ENCODE measurements at regions not wholly inside any gene's neighbourhood (a gene's known extent, or its start where the extent isn't known, plus 50 kb on each side); places are given as distances from the start of the nearest gene placed in this dataset.

GRCh38 chr13:99819967-99820366 is 151.6 kb downstream of the ZIC5 start:
- no peak for DNase-seq

GRCh38 chr13:99816321-99816720 is 155.2 kb downstream of the ZIC5 start:
- DNase-seq = no peak

DNA sequence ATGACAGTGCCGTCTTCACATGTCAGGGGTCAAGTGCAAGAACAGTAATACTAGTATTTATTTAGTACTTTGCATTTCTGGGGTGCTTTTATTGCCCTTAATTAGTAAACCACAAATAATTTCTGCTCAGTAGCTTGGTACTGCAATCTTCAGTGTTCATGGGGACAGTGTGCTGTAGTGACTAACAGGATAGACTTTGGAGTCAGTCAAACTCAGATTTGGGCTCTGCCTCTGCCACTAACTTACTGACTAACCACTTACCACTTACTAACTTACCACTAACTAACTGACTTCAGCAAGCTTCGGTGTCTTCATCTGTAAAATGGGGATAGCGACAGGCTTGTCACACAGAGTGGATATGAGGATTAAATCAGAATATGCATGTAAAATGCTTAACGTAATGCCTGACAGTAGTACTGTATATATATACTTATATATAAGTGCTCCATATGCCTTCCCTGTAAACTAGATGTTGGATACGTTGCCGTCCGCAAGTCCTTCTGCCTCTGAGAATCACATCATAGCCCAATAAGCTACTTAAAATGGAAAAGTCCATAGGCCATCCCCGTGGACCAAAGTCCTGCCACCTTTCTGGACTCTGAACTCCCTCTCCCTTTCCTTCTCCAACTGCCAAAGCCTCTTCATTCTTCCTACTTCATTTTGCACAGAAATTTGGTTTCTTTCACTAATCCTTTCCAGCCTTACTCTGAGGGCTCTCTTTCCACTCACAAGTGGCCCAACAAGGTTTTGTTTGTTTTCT is 158.1 kb downstream of the ZIC5 start:
- no peak for DNase-seq

DNA sequence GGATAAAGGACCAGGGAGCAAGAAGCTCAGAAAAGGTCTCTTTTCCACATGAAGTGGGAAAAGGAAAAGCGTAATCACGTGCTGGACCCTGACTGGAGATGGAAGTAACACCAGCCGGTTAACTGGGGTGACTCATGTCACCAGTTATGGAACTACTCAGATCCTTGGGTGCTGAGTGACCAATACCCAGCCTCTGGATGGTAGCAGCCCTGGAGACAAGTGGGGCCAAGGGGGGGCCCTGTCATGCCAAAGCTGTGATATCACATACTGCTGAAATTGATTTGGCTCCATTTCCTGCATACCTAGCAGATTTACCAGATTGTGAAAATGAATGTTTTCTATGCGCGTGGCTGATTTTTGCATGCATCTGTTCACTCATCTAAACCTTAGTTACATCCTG is 158.9 kb downstream of the ZIC5 start:
- DNase-seq = no peak

GRCh38 chr13:99811067-99811700 is 160.4 kb downstream of the ZIC5 start:
- DNase-seq = no peak

DNA sequence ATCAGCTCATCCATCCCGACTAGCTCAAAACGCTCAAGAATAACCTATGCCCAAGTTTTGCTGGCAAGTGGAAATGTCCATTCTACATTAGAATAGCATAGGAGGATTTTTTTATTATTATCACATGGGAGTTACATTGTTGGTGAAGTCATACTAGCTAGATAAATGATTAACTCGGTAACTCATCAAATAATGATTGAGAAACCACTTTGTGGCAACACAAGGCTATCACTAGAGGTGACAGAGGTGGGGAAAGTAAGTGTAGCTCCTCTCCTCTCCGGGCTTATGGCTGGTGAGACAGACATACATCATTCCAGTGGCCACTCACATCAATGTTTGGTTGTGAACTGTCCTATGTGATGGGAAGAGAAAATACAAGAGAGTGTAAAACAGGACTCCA is 161.6 kb downstream of the ZIC5 start:
- no peak for DNase-seq

DNA sequence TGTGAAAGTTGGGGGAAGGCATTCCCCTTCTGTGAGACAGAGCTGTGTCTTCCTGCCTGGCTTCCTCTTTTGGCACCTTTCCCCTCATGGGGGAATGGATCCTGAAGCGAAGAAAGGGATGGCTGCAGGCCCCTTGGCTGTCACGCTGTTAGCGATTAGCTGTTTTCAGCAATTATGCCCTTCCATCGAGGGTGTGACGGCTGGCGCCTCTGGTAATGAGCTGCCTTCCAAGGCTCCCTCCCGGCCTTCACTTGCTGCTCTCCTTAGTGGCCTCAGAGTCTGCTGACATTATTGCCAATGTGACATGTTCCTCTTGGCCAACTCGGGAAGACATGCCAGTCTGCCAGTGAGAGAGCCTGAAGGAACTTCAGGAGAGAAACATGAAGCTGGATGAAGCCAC is 162.1 kb downstream of the ZIC5 start:
- DNase-seq = no peak

GRCh38 chr13:99808786-99809185 is 162.8 kb downstream of the ZIC5 start:
- no peak for DNase-seq

DNA sequence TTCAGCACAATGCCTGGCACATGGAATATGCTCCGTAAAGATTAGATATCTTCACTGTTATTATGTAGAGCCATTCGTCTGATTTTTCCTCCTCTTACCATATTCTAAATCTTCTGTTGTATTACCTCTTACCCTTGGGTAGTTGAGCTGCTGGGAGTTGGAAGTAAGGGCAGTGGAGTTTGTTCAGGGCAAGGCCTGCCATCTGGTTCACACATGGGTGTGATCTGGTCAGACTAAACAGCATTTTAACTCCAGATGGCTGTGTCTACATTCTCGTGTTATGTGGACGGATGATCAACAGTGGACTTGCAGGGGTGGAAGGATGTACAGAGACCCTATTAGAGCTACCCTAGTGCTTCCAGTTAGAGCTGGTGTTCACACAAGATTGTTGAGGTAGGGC is 164.9 kb downstream of the ZIC5 start:
- no peak for DNase-seq

- DNase-seq = no peak
Observed at GRCh38 chr13:99805361-99805760, 166.2 kb downstream of the ZIC5 start.

GRCh38 chr13:99803141-99803540 is 168.4 kb downstream of the ZIC5 start:
- no peak for DNase-seq

DNA sequence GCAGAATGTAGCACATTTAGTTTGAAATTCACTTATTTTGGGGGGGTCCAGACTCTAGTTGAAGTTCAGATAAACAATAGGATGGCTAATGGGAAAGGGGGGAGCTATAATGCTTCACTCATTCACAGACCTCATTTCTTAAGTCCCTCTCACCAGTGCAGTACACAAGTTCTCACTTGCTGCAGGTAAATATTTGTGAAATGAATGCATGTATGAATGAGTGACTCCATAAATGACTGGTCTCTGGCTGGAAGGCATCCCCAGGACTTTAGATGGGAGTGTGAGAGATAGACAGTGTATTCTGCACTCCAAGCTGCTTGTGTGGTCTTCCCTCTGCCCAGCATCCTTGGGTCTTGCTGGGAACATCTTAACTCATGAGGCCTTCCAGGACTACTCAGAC is 169.2 kb downstream of the ZIC5 start:
- DNase-seq = no peak

DNA sequence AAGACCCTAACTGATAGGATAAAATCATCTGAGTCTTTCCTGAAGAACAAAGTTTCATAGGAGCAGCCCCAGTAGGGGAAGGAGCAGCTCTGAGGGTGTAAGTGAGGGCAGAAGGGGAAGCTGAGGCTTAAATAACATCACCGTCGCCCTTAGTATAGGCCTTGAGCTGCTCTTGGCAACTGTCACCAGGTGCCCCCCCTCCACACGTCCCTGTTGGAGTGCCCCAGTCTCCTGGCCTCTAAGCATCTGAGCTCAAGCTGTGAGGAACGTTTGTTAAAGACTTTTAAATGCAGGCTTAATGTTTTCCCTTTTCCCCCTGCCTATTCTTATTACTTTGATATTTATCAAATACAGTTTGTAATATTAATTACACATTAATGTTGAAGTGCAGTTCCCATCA is 170.6 kb downstream of the ZIC5 start:
- DNase-seq = no peak

DNA sequence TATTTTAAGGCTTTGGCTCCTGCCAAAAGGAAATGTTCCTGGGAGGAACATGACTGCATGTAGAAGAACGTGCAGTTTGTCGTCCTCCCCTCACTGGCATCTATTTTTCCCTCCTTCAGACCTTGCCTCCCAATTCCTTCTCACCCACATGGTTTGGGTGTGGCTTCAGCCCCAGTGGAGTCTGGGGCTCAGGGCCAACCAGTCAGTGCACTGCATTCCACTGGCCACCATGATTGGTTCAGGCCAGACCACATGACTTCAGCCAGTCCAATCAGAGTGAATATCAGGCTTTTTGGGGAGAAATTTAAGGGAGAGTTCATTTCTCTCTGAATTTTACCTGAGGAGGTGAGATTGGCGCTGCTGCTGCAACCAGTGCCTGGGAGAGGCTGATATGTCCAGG is 171.6 kb downstream of the ZIC5 start:
- DNase-seq = no peak

- DNase-seq = no peak
Observed at GRCh38 chr13:99798756-99799155, 172.8 kb downstream of the ZIC5 start.

- DNase-seq = no peak
Observed at GRCh38 chr13:99797691-99798090, 173.9 kb downstream of the ZIC5 start.

DNA sequence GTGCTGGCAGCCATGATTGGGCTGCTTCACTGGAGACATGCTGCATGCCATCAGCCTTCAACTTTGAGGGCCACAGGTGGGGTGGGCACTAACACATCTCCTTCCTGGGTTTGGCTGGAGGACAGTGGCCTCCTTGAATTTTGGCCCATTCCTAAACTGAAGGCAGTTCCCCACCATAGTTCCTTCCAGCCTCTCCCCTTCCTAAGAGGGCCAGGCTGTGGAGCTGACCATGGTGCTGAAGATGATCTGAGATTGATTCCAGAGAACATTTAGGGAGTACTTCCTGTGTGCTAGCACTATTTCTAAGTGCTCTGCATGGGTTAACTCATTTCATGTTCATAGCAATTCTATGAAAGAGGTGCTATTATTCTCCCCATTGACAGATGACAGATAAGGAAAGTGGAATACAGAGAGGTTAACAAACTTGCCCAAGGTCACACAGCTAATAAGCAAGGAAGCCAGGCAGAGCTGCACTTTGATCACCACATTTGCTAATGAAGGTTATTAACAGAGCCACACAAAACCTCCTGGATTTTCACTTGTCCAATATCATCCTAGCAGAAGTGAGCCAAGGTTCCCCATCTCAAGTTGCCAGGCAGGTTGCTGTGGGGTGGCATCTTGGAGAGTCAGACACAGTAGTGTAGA is 175.3 kb downstream of the ZIC5 start:
- no peak for DNase-seq

DNA sequence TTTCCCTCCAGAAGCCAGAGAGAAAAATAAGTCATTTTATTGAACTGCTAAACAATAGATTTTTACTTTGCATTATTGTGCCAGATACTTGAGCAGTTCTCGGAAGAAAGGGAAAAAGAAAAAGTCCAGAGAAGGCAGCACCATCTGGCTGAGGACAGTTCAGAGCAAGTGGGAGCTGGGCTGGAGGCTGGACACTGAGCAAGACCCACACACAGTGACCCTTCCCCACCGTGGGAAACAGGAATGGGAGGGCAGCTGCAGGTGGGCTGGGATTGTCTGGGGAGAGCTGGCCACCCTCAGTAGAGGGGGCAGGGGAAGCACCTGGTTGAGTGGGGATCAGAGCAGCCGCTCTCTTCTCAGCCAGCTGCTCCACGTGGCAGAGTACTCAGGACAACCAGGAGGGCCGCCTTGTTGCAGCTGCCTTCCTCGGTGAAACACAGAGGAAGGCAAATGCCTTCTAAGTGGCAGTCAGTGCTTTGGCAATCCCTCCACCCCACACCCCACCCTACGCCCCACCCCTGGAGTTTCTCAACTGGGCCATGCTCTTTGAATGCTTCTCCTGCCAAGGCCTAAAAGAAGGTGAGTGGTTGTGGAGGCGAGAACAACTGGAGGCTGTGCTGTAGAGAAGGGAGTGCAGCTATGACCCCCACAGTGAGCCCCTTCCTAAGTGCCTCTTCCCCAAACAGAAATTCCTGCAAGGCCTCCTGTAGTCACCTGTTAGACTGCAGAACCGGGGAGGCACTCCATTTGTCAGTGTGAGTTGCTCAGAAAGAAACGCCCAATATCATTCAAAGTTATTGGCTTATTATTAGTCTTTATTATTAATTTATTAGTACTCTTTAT is 179.3 kb downstream of the ZIC5 start:
- no peak for DNase-seq

GRCh38 chr13:99782669-99783068 is 188.9 kb downstream of the ZIC5 start:
- DNase-seq = no peak

GRCh38 chr13:99778500-99778899 is 193.1 kb downstream of the ZIC5 start:
- DNase-seq = no peak

- DNase-seq = no peak
Observed at GRCh38 chr13:99777873-99778272, 193.7 kb downstream of the ZIC5 start.

- no peak for DNase-seq
Observed at GRCh38 chr13:99774644-99775043, 196.9 kb downstream of the ZIC5 start.

GRCh38 chr13:99768986-99769385 is 202.6 kb downstream of the ZIC5 start:
- DNase-seq = no peak
